B cell (primary cell): ENCODE measurements at regions not wholly inside any gene's neighbourhood (a gene's known extent, or its start where the extent isn't known, plus 50 kb on each side); places are given as distances from the start of the nearest gene placed in this dataset.

Experiments used
- ATAC-seq: fragments of 200-7000 bp; cut with Tn5 transposase; one replicate; pipeline ENCODE4 v1.10.0; 2021; ENCODE audit warnings: low read depth, mild to moderate bottlenecking, moderate number of reproducible peaks, moderate library complexity
- CTCF ChIA-PET: fragments of 350-600 bp; sonication (Branson Sonifier 250); formaldehyde crosslinking; loops from one replicate; lab custom pipeline; 2021; ENCODE audit warnings: antibody characterized with exemption, inconsistent platforms; lab: Charles Lee
- POLR2A ChIA-PET: fragments of 350-600 bp; sonication (Branson Sonifier 250); formaldehyde crosslinking; loops from one replicate; lab custom pipeline; 2021; ENCODE audit warnings: antibody characterized with exemption; lab: Charles Lee
- DNase-seq: peaks from one replicate; pipeline ENCODE4 v3.0.0; 2013
- H2AFZ ChIP-seq: 2 replicates; pipeline ENCODE4 v1.6.1; 2012; ENCODE audit warnings: mild to moderate bottlenecking, low read depth, low read length; ENCODE audit not compliant: insufficient read depth, poor library complexity, severe bottlenecking
- H3K27ac ChIP-seq, 2 donors: 1 replicate in 1 of 2; 2 replicates in 1 of 2; pipeline ENCODE4 v1.5.1; 2012 to 2013; ENCODE audit warnings: low read length in 2 of 2, mild to moderate bottlenecking in 2 of 2, moderate library complexity in 1 of 2
- H3K27me3 ChIP-seq, 4 experiments: fragments of 200-600 bp in 1 of 4; sonication (generic) in 1 of 4; replicated peaks in 1 of 4; 1 replicate in 2 of 4; 2 replicates in 2 of 4; pipeline versions ENCODE4 v1.6.1 to v1.7.0; 2013 to 2016; ENCODE audit warnings: low read length in 3 of 4, mild to moderate bottlenecking in 2 of 4, mixed read lengths in 1 of 4, moderate library complexity in 1 of 4; ENCODE audit not compliant: insufficient read depth in 4 of 4, control insufficient read depth in 3 of 4; ENCODE audit errors: control extremely low read depth in 1 of 4
- H3K36me3 ChIP-seq, 2 experiments: replicated peaks in 1 of 2; 1 replicate in 1 of 2; 2 replicates in 1 of 2; pipeline versions ENCODE4 v1.6.1 to v1.7.1; 2013; ENCODE audit warnings: low read length in 1 of 2; ENCODE audit not compliant: insufficient read depth in 2 of 2, control insufficient read depth in 1 of 2; ENCODE audit errors: control extremely low read depth in 1 of 2, extremely low read depth in 1 of 2
- H3K4me1 ChIP-seq, 2 donors: fragments of 200-600 bp in 1 of 2; sonication (generic) in 1 of 2; 1 replicate in 1 of 2; 2 replicates in 1 of 2; pipeline versions ENCODE4 v1.5.1 to v1.6.1; 2013 to 2017; ENCODE audit warnings: low read length in 2 of 2; ENCODE audit not compliant: control insufficient read depth in 2 of 2, insufficient read depth in 2 of 2
- H3K4me2 ChIP-seq: replicated peaks from 2 replicates; pipeline ENCODE3; 2012; ENCODE audit warnings: mild to moderate bottlenecking, low read depth, low read length; ENCODE audit not compliant: poor library complexity, severe bottlenecking
- H3K4me3 ChIP-seq, 5 experiments: fragments of 200-600 bp in 1 of 5; sonication (generic) in 1 of 5; 1 replicate in 3 of 5; 2 replicates in 2 of 5; pipeline versions ENCODE4 v1.5.1 to v1.7.0; 2011 to 2016; ENCODE audit warnings: low read length in 4 of 5, mild to moderate bottlenecking in 4 of 5, low read depth in 2 of 5, control low read depth in 1 of 5, moderate library complexity in 1 of 5; ENCODE audit not compliant: insufficient read depth in 1 of 5; ENCODE audit errors: control extremely low read depth in 1 of 5, extremely low read depth in 1 of 5
- H3K79me2 ChIP-seq: fragments of 200-600 bp; sonication (generic); one replicate; pipeline ENCODE4 v1.6.0; 2016; ENCODE audit warnings: low read length; ENCODE audit not compliant: control insufficient read depth, insufficient read depth
- H3K9ac ChIP-seq: fragments of 200-600 bp; sonication (generic); 2 replicates; pipeline ENCODE4 v1.6.1; 2017; ENCODE audit warnings: mild to moderate bottlenecking, low read length, moderate library complexity
- H3K9me3 ChIP-seq, 3 donors: one replicate each; pipeline versions ENCODE4 v1.6.1 to v1.7.1; 2013; ENCODE audit warnings: low read length in 2 of 3; ENCODE audit not compliant: control insufficient read depth in 2 of 3, insufficient read depth in 1 of 3; ENCODE audit errors: control extremely low read depth in 1 of 3
- H4K20me1 ChIP-seq: 2 replicates; pipeline ENCODE4 v1.6.0; 2012; ENCODE audit warnings: mild to moderate bottlenecking, low read length; ENCODE audit not compliant: insufficient read depth, control insufficient read depth, poor library complexity, severe bottlenecking
- H3K27ac Mint-ChIP-seq: one replicate; pipeline ENCODE4 v1.8.0; 2021; ENCODE audit warnings: mixed read lengths
- H3K27me3 Mint-ChIP-seq: one replicate; pipeline ENCODE4 v1.8.0; 2021; ENCODE audit warnings: mixed read lengths
- H3K4me1 Mint-ChIP-seq: one replicate; pipeline ENCODE4 v1.8.0; 2021; ENCODE audit warnings: mixed read lengths
- H3K4me3 Mint-ChIP-seq: one replicate; pipeline ENCODE4 v1.8.0; 2021; ENCODE audit warnings: mixed read lengths
- H3K9me3 Mint-ChIP-seq: one replicate; pipeline ENCODE4 v1.8.0; 2022; ENCODE audit warnings: mixed read lengths; ENCODE audit not compliant: insufficient read depth
- CTCF ChIP-seq: fragments of 200-600 bp; IDR thresholded peaks from one replicate; pipeline ENCODE4 v1.8.0; 2022; ENCODE audit warnings: antibody characterized with exemption, mild to moderate bottlenecking
- EZH2 ChIP-seq: IDR thresholded peaks from 2 replicates; pipeline ENCODE4 v1.6.1; 2012; ENCODE audit warnings: borderline replicate concordance, low read depth, mild to moderate bottlenecking, moderate library complexity, low read length; ENCODE audit not compliant: insufficient read depth, poor library complexity, severe bottlenecking
- WGBS: methylation state at CpG from one replicate; pipeline ENCODE4 v1.1.5; 2013; ENCODE audit warnings: missing lambda C conversion rate; ENCODE audit not compliant: insufficient coverage; 5-methylcytosine and 5-hydroxymethylcytosine counted together
- intact Hi-C: fragments of 100-400 bp; cut with micrococcal nuclease; formaldehyde crosslinking; loops from one replicate; pipeline ENCODE4 v1.10.0; 2022

- H3K4me1 Mint-ChIP-seq = no peaks in the 10 kb centered on the region
- ATAC-seq (no peak), DNase-seq (no peak)
- no peak overlapping the region for H3K27ac Mint-ChIP-seq
- no peaks in the 10 kb centered on the region for H3K4me1 ChIP-seq
- H3K27me3 Mint-ChIP-seq = no peaks in the 10 kb centered on the region
- ChIA-PET CTCF (no interaction called here), POLR2A (no interaction called here)
- no peak overlapping the region for H3K27ac ChIP-seq
- no peaks in the 10 kb centered on the region for H3K9me3 Mint-ChIP-seq
- no peak overlapping the region for H3K4me3 ChIP-seq
- no peak overlapping the region for H3K9ac ChIP-seq
- no peak overlapping the region for H3K4me3 Mint-ChIP-seq
- H3K27me3 ChIP-seq = no peaks in the 10 kb centered on the region
- no peak overlapping the region for H2AFZ ChIP-seq
- 97% methylated on average over 2 of the region's 2 CpGs for whole genome bisulfite sequencing
- H3K79me2 ChIP-seq = no peaks in the 10 kb centered on the region
- no peaks in the 10 kb centered on the region for H3K9me3 ChIP-seq
- no peak overlapping the region for H3K4me2 ChIP-seq
- no peak for TF ChIP-seq EZH2
- TF ChIP-seq CTCF = no peak
- no peaks in the 10 kb centered on the region for H3K36me3 ChIP-seq
- no peaks in the 10 kb centered on the region for H4K20me1 ChIP-seq
- intact Hi-C loops = no loop called here
Observed at GRCh38 chr9:87059772-87060171, 112.5 kb upstream of the GAS1 start.

GRCh38 chr9:87062746-87063145 lies 115.4 kb upstream of the GAS1 start:
- no peaks in the 10 kb centered on the region for H4K20me1 ChIP-seq
- H3K27ac ChIP-seq = no peak overlapping the region
- Mint-ChIP-seq H3K9me3 (no peaks in the 10 kb centered on the region), H3K27me3 (no peaks in the 10 kb centered on the region), H3K27ac (no peak overlapping the region), H3K4me3 (no peak overlapping the region), H3K4me1 (no peaks in the 10 kb centered on the region)
- H3K36me3 ChIP-seq = no peaks in the 10 kb centered on the region
- ATAC-seq = no peak
- no peak overlapping the region for H2AFZ ChIP-seq
- no peak overlapping the region for H3K4me2 ChIP-seq
- H3K4me3 ChIP-seq = no peak overlapping the region
- intact Hi-C loops = no loop called here
- no peaks in the 10 kb centered on the region for H3K4me1 ChIP-seq
- DNase-seq = no peak
- ChIA-PET POLR2A (no interaction called here), CTCF (no interaction called here)
- H3K79me2 ChIP-seq = no peaks in the 10 kb centered on the region
- H3K9ac ChIP-seq = no peak overlapping the region
- no peaks in the 10 kb centered on the region for H3K9me3 ChIP-seq
- H3K27me3 ChIP-seq = no peaks in the 10 kb centered on the region
- TF ChIP-seq EZH2 (no peak), CTCF (no peak)
